Activated CD4-positive, alpha-beta T cell treated with anti-CD3 and anti-CD28 coated beads for 4 hours (primary cell): ENCODE measurements at regions not wholly inside any gene's neighbourhood (a gene's known extent, or its start where the extent isn't known, plus 50 kb on each side); places are given as distances from the start of the nearest gene placed in this dataset.
"Not testable (repeated sequence)": the region's sequence is repeated elsewhere in the genome, so short reads cannot be mapped to it uniquely, and the experiment has no call there.

Experiments
- DNase-seq, 2 donors: peaks; one replicate each; pipeline ENCODE4 v3.0.0-alpha.2; 2020

DNA sequence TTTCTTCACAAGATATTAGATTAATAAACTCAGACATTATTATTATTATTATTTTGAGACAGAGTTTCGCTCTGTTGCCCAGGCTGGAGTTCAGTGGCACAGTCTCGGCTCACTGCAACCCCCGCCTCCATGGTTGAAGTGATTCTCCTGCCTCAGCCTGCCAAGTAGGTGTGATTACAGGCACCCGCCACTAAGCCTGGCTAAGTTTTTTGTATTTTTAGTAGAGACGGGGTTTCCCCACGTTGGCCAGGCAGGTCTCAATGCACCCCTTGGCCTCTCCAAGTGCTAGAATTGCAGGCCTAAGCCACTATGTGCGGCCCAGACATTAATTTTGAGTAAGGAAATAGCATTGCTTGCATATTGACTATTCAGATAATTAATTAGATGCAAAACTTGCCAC is 554.9 kb upstream of the LRFN5 start:
- no peak for DNase-seq

DNA sequence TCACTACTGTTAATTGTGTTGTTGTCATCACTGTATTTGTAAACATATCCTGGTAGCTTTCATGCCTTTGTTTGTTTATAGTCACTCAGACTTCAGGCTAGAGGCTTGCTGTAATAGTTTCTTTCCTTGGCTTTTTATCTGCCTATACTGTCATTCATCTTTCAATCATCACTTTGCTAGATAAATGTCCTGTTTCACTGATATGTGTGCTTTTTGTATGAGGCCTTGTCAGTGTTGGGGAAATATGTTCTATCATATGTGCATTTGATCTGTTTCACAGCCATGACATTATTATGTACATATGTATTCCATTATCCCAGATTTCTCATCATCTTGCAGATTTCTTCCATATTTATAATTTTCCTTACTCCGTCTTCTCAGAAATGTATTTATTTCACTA is 558.9 kb upstream of the LRFN5 start:
- no peak for DNase-seq

DNA sequence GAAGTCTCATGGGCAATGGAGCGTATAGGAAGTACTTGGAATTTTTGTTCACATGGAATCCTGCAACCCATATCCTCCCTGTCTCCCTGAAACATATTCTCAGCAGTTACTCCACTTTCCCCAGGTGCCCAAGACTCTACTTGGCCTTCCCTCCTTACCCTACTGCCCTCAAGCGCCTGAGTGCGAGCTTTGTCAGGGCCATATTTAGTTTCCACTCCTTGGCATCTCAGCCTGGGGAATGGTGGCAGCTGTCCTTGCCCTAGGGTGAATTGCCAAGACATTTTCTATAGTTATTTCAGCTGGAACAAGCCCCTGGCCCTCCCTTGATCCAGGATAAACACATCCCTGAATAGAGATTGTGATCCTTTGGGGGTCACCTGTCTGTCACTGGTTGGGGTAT is 569.3 kb upstream of the LRFN5 start:
- DNase-seq, result no peak

DNA sequence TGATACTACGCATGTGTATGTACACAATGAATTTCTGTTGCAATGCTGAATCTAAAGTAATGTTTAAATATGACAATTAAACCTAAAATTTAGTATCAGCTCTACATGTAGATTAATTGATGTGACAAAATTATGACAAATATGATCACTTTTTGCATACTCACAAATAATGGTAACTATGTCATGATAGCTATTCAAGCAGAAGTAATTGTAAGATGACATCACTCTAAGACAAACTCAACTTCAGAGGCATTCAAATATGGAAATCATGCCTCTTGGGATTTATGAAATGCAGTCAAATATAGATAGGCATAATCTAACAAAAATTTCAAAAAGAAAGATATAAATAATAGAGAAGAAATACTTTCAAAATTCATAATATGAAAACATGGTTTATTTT is 571.7 kb upstream of the LRFN5 start:
- DNase-seq, result no peak

DNA sequence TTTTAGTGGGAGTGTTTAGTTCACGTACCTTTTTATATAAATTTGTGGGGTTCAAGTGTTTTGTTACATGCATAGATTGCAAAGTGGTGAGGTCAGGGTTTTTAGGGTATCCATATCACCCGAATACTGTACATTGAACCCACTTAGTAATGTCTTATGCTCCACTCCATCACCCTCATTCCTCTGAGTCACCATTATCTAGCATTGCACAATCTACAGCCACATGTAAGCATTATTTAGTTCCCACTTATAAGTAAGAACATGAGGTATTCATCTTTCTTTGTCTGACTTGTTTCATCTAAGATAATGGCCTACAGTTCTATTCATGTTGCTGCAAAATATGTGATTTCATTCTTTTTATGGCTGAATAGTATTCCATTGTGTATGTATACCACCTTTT is 583.7 kb upstream of the LRFN5 start:
- no peak for DNase-seq

DNA sequence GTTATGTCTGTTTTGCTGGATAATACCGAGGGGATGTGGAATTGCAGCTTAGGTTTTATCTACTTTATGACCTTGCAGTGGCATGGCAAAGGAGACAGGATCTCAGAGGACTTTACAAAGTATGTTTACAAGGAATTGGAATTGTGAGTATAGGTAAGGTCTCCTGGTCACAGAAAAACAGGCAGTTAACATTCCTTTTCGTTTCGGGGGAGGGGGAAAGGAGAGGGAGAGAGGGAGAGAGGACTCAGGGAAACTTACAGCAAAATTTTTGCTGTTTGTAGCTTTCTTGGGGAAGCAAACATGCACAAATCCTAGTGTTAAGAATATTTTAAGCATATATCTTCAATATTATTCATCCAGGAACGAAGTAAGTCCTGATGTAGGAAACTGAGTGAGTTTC is 590.5 kb upstream of the LRFN5 start:
- DNase-seq, result no peak

DNA sequence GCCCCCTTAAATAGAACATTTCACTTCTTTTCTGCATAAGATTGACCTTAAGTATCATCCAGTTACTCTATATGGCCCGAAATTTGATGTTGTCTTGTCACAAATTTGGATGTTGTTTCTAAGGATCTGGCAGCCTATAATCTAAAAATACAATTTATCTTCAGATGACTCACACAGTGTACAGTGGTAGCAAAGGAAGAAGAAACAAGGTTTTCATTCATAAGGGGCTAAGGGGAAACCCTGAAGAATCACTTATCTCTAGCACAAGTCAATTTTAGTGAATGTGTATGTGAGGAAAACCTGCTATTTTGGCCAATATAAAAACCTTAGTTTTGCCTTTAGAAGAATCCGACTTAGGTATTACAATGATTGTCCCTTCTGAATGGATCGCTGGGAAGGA is 606.3 kb upstream of the LRFN5 start:
- no peak for DNase-seq

DNA sequence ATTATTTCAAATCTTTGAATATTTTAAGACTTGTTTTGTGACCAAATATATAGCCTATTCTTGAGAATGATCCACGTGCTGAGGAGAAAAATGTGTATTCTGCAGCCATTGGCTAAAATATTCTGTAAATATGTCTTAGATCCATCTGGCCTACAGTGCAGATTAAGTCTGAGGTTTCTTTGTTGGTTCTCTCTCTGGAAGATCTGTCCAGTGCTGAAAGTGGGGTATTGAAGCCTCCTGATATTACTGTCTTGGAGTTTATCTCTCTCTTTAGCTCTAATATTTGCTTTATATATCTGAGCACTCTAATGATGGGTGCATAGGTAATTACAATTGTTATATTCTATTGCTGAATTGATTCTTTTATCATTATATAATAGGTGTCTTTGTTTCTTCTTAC is 617.4 kb upstream of the LRFN5 start:
- no peak for DNase-seq

DNA sequence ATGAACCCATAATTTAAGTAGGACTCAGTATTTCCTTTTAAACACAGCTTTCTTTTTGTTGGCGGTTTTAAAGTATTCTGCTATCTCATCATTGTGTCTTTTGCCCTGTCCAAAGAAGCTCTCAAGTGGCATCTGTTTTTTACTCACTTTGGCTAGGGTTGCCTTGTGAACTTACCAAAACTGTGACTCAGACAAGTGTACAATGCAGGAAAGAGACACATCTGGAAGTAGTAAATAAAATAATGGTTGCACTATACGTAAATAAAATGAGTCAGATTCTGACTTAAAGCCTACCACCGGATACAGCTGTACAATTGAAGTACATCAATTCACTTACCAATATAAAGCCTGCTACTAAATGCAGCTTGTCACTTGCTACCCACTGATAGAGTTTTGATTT is 619.2 kb upstream of the LRFN5 start:
- no peak for DNase-seq

DNA sequence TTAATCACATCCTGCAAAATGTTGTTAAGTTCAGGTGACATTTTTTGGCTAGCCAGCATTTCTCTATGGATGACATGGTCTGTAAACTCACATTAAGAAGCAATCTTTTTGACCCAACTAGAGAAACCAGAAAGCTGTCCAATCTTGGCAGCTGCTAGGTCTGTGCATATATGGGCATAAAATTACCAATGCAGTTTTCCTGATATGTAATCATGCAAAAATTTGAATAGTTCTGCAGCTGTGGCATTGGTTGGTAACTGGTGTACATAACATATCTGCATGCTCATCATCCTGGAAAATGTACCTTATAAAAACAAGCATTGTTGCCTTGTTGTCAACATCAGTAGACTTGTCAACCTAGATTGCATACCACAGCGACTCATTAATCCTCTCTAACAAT is 620.0 kb upstream of the LRFN5 start:
- DNase-seq, result no peak

DNA sequence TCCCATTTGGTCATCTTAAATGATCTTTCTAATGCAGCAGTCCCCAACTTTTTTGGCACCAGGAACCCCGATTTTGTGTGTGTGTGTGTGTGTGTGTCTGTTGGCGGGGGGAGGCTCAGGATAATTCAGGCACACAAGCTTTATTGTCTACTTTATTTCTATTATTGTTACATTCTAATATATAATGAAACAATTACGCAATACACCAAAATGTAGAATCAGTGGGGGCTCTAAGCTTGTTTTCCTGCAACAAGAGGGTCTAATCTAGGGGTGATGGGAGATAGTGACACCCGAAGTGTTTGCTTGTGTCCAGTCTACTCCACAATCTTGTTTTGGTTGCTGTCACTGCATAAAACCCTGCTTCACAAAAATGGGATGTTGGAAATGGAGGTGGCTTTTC is 621.1 kb upstream of the LRFN5 start:
- DNase-seq, result no peak

DNA sequence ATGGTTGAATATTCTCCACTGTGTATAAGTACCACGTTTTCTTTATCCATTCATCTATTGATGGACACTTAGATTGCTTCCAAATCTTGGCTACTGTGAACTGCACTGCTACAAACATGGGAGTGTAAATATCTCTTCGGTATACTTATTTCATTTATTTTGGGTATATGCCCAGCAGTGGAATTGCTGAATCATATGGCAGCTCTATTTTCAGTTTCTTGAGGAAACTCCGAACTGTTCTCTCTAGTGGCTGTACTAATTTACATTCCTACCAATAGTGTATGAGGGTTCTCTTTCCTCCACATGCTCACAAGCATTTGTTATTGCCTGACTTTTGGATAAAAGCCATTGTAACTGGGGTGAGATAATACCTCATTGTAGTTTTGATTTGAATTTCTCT is 623.1 kb upstream of the LRFN5 start:
- DNase-seq, result no peak

DNA sequence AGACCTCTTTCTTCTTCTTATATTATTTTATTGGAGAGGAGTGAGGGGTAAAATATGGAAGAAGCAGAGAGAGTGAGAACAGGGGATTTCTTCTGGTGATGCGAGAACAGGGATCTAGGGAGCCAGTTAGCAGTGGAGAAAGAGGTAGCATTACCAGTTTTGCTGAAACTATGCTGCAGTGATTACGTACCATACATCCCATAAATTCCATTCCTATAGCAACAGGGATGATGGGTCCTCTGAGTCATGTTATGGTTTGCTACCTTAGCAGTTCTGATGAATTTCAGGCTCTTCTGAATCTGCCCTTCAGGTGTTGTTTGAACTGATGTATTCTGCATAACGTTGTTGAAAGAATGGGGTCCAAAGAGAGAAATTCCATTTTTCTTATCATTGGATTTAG is 625.4 kb upstream of the LRFN5 start:
- no peak for DNase-seq

DNA sequence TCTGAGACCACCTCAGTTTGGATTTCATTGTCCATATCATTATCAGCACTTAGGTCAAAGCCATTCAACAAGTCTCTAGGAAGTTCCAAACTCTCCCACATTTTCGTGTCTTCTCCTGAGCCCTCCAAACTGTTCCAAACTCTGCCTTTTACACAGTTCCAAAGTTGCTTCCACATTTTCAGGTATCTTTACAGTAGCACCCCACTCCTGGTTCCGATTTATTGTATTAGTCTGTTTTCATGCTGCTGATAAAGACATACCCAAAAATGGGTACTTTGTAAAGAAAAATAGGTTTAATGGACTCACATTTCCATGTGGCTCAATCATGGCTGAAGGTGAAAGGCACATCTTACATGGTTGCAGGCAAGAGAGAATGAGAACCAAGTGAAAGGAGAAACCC is 646.4 kb upstream of the LRFN5 start:
- not testable (repeated sequence) for DNase-seq

DNA sequence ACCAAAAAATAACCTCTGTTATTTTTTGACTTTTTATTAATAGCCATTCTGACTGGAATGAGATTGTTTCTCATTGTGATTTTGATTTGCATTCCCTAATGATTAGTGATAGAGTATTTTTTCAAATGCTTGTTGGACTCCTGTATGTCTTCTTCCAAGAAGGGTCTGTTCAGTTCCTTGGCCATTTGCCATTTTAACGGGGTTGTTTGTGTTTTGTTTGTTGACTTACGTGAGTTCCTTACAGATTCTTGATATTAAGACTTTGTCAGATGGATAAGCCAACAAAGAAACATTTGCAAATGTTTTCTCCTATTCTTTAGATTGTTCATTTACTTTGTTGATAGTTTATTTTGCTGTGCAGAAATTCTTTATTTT is 651.6 kb upstream of the LRFN5 start:
- DNase-seq, result no peak

DNA sequence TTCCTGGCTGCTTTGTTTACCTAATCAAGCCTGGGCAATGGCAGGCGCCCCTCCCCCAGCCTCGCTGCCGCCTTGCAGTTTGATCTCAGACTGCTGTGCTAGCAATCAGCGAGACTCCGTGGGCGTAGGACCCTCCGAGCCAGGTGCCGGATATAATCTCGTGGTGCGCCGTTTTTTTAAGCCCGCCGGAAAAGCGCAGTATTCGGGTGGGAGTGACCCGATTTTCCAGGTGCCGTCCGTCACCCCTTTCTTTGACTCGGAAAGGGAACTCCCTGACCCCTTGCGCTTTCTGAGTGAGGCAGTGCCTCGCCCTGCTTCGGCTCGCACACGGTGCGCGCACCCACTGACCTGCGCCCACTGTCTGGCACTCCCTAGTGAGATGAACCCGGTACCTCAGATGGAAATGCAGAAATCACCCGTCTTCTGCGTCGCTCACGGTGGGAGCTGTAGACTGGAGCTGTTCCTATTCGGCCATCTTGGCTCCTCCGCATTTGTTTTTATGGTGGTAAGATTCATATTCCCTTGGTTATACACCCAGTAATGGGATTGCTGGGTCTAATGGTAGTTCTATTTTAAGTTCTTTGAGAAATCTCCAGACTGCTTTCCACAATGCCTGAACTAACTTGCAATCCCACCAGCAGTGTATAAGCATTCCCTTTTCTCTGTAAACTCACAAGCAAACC is 652.1 kb upstream of the LRFN5 start:
- DNase-seq, result not testable (repeated sequence)

DNA sequence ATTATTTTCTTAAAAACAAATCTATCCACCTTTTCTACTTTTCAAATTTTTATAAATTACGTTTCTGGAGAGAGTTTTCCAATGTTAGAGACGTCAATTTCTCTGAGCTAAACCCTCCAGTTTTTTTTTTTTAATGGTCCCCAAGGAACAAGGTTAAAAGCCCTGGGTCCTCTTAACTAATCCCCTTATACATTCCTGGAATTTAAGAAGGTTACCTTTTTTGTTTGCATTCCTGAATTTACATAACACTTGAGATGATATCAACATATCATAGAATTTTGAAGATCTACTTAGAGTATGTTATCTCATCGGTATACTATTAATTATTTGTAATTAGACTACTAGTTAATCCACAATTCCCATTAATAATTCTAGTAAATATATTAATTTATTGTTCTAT is 662.2 kb upstream of the LRFN5 start:
- no peak for DNase-seq

DNA sequence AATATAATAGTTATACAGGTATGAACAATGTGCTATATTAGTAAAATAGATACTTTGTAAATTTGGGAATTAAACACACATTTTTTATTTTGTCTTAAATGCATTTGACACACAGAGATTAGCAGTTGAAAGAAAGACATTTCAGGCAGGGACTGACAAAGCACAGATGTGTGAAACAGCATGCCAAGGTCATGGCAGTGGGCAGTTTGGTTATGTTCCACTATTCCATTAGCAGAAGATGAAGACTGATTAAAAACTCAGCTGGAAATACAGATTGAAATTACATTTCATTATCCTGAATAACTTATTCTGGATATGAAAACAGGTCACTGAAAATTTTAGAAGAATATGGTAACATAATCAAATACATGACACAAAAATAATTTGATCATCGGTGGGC is 669.8 kb upstream of the LRFN5 start:
- DNase-seq, result no peak

DNA sequence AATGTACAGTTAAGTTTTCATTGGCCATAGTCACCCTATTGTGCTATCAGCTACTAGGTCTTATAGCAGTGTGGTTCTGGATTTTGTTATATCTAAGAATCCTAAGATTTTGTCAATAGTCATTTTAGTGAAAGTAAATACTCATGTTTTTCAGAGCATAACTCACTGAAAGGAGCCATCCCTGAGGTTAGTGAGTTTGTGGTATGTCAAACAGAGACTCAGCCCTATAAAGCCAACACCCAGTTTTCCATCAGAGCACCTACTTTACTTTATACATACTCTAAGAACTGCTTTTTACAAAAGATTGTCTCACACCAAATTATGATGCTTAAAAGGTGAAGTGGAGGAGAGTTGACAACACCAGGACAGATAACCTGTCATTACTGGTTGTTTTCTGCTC is 686.3 kb upstream of the LRFN5 start:
- DNase-seq, result no peak

DNA sequence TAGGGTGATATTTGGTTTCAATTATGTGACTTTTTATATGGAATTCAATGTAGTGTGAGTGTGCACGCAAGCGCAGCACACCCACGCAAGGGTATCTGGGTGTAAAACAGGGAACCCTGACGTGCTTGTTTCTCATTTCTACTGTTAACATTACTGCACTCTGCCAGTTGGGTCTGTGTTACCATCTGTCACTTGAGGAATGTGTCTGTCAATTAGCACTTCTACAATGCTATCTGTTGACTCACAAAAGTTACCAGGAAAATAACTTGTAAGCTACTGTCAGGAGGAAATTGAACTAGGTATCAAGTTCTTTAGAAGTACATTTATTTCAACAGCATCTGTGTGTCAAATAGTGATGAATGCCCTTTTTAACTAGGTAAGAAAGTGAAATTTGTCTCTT is 695.5 kb upstream of the LRFN5 start:
- no peak for DNase-seq

DNA sequence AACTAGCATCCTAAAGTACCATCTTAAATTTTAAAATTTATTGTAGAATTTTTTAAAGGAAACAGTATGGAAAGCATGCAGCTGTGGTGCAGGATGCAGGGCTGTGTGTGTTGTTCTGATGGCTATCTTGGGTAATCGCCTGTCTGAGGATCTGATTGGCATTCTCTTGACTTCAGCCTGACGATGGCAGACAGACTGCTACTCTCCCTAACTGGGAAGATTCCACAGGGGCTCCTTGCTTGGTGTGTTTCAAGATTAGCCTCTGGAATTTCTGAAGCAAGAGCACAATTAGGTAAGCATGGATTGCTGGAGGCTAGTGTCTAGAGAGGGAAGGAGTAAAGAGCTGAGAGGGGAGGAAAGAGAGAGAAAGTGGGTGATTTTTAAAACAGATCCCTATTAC is 696.8 kb upstream of the LRFN5 start:
- no peak for DNase-seq

DNA sequence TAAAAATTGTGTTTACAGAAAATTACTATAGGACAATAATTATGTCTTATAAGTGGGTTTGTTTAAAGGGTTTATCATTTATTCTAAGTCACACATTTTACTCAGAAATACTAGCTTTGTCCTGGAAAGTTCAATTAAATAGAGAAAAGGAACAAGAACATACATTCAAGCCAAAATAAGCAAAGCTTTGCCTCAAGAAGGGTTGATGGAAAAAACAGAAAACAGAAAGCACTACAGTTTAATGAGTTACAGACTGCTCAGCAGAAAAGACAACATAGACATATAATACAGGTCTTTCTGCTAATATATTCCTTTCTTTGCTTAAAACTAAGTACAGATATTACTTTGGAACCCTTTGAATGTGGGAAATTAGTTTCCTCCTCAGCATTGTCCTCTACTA is 703.0 kb upstream of the LRFN5 start:
- DNase-seq, result no peak

DNA sequence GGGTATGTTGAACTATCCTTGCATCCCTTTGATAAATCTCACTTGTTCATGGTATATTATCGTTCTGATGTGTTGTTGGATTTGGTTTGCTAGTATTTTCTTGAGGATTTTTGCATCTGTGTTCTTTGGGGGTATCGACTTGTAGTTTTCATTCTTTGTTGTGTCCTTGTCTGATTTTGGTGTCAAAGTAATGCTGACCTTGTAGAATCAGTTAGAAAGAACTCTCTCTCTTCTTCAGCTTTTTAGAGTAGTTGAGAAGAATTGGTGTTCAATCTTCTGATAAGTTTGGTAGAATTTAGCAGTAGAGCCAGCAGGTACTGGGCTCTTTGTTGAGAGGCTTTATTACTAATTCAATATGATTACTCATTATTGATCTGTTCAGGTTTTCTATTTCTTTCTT is 707.2 kb upstream of the LRFN5 start:
- no peak for DNase-seq

DNA sequence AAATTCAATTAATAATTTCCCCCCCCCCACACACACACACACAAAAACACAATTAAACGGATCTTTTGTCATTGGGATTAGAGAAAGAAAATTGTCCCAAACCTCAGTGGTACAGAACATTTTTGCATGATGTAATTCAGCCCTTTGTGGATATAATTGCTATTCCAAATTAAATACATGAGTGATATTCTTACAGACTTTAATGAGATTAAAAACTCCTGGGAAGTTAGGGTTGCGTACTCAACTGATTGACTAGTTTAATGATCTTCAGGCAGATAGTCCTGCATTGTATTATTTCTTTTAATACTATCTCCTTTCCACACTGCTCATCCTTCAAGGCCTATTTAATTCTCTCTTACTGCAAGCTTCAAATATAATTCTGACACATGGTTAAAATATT is 711.8 kb upstream of the LRFN5 start:
- no peak for DNase-seq

DNA sequence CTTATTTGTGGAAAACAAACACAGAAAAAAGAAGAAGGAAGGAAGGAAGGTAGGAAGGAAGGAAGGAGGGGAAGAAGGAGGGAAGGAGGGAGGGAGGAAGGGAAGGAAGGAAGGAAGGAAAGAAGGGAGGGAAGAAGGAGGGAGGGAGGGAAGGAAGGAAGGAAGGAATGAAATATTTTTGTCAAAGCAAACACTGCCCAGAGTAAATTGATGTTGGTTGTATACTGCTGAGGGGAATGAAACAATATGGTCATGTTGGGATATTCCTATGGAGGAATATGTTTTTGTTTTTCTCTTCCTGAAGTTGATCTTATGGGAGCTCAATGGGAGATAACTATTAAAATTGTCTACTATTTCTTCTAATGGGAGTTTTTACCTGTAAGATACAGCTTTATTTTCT is 717.5 kb upstream of the LRFN5 start:
- DNase-seq, result no peak

DNA sequence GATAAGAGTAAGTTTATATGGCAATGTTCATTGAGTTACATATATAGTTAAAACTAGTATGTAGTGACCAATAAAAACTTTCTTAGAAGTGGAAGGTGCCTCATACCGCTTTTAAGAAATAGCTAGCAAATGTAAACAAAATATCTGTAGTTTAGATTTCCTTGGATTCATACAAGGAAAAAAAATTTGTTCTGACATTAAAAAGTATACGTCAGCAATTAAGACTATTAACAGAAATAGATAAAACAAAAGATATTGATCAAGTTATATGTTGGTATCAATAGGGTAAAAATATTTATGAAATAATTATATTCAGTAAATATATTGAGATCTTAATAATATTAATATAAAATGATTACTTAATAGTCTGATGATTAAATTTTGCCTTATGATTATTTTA is 718.8 kb upstream of the LRFN5 start:
- no peak for DNase-seq
